ENCODE measurements at regions not wholly inside any gene's neighbourhood (a gene's known extent, or its start where the extent isn't known, plus 50 kb on each side); places are given as distances from the start of the nearest gene placed in this dataset.

GRCh38 chr14:101176535-101177205, 273.1 kb upstream of the RTL1 start:
- TF ChIP-seq EP300 (IDR thresholded peaks at IDR 0.05), result no peak
- no peak for TF ChIP-seq POLR2A (IDR thresholded peaks at IDR 0.05; ENCODE audit: low read depth)
- TF ChIP-seq CTCF (IDR thresholded peaks at IDR 0.05), result no peak
- TF ChIP-seq POLR2AphosphoS5 (IDR thresholded peaks at IDR 0.05), result no peak
